Fibroblast of lung (primary cell): ENCODE measurements at regions not wholly inside any gene's neighbourhood (a gene's known extent, or its start where the extent isn't known, plus 50 kb on each side); places are given as distances from the start of the nearest gene placed in this dataset.

Experiments used
- EZH2 ChIP-seq: IDR thresholded peaks from 2 replicates; pipeline ENCODE4 v1.5.1; 2012; ENCODE audit warnings: low read length, control low read depth, mild to moderate bottlenecking; ENCODE audit errors: missing control alignments
- TF ChIP-seq, protein P1 (sequence below), 2 donors: IDR thresholded peaks in 1 of 2; conservative IDR thresholded peaks in 1 of 2; 1 replicate in 1 of 2; 2 replicates in 1 of 2; pipeline ENCODE4 v1.5.1; 2011 to 2012; ENCODE audit warnings: low read length in 2 of 2, control low read depth in 1 of 2, inconsistent platforms in 1 of 2, low read depth in 1 of 2, mild to moderate bottlenecking in 1 of 2

DNA sequence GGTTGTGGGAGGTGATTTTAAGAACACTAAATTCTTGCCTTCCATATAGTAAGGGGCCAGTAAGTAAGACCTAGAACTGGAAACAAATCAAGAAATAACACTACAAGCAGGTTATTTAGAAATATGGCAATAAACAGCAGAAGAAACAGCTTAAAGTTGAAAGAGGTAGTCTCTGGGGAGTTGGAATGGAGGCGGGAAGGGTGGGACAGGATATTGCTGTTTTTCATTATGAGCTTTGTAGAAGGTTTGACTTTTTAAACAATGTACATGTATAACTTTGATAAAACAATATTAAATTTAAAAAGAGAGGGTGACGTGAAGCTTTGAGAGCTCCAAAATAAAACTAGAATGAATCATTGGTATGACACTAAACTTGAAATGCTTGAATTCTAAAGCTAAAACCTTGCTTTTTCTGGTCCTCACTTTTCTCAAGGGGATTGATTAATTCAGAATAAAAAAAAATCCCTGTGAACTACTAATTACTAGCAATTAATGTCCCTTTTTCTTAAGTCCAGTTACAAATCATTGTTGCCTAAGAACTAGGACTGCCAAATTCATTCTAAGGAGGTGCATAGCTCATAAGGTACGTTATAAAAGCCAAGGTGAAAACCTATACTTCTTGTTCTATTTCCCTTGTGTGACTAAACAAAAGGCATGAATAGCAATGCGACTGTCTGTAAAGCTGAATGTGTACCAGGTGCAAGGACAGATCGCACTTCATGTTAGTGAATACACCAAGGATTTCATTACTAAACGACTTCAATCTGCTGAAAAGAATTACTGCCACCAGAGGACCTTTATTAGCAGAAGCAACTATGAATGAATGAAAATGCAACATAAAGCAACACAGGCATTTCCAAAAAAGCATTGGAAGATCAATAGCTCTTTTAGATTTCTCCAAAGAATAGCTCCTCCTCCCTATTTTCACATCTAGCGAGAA, 177.5 kb downstream of the RBM43 start:
- TF ChIP-seq, protein P1, sequence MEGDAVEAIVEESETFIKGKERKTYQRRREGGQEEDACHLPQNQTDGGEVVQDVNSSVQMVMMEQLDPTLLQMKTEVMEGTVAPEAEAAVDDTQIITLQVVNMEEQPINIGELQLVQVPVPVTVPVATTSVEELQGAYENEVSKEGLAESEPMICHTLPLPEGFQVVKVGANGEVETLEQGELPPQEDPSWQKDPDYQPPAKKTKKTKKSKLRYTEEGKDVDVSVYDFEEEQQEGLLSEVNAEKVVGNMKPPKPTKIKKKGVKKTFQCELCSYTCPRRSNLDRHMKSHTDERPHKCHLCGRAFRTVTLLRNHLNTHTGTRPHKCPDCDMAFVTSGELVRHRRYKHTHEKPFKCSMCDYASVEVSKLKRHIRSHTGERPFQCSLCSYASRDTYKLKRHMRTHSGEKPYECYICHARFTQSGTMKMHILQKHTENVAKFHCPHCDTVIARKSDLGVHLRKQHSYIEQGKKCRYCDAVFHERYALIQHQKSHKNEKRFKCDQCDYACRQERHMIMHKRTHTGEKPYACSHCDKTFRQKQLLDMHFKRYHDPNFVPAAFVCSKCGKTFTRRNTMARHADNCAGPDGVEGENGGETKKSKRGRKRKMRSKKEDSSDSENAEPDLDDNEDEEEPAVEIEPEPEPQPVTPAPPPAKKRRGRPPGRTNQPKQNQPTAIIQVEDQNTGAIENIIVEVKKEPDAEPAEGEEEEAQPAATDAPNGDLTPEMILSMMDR (conservative IDR thresholded peaks at IDR 0.05 in 1 of 2, IDR thresholded peaks at IDR 0.05 in 1 of 2; ENCODE audit: low read depth in 1 of 2, low read length in 2 of 2) = no peak
- TF ChIP-seq EZH2 = no peak
